SK-N-SH (cell line): ENCODE measurements at regions not wholly inside any gene's neighbourhood (a gene's known extent, or its start where the extent isn't known, plus 50 kb on each side); places are given as distances from the start of the nearest gene placed in this dataset.

Experiments
- CTCF ChIA-PET: fragments of 300-600, 350-600 bp; formaldehyde crosslinking; extraction: SDS; loops from one replicate; lab custom pipeline; 2021; lab: Yijun Ruan, JAX
- POLR2A ChIA-PET: fragments of 350-600 bp; sonication (Branson Sonifier 250); formaldehyde crosslinking; extraction: SDS; loops from one replicate; lab custom pipeline; 2020; ENCODE audit warnings: antibody characterized with exemption, inconsistent platforms; lab: Yijun Ruan, JAX
- DNase-seq: peaks from one replicate; pipeline ENCODE4 v3.0.0; 2012
- H2AFZ ChIP-seq: fragments of 200-600 bp; sonication (generic); 2 replicates; pipeline ENCODE4 v1.8.1; 2016; ENCODE audit warnings: antibody characterized with exemption, mild to moderate bottlenecking, low read depth
- H3F3A ChIP-seq: fragments of 200-600 bp; sonication (generic); replicated peaks from 2 replicates; pipeline ENCODE3; 2016; ENCODE audit warnings: antibody characterized with exemption, mild to moderate bottlenecking; ENCODE audit not compliant: insufficient read depth
- H3K27ac ChIP-seq, 2 experiments: fragments of 200-500 bp in 1 of 2; fragments of 200-600 bp in 1 of 2; sonication (Bioruptor generic) in 1 of 2; sonication (generic), shearing (Covaris generic) in 1 of 2; 2 replicates each; pipeline versions ENCODE4 v1.5.1 to v1.6.1; 2014 to 2016; ENCODE audit warnings: low read depth in 2 of 2, inconsistent platforms in 1 of 2, low read length in 1 of 2, mild to moderate bottlenecking in 1 of 2, mixed read lengths in 1 of 2
- H3K27me3 ChIP-seq: fragments of 200-600 bp; sonication (generic), shearing (Covaris generic); 2 replicates; pipeline ENCODE4 v1.6.1; 2016; ENCODE audit warnings: mixed run types; ENCODE audit not compliant: insufficient read depth
- H3K36me3 ChIP-seq, 2 experiments: fragments of 200-500 bp in 1 of 2; fragments of 200-600 bp in 1 of 2; sonication (Bioruptor generic) in 1 of 2; sonication (generic) in 1 of 2; replicated peaks in 1 of 2; 2 replicates each; pipeline versions ENCODE3 to v1.5.1; 2014 to 2016; ENCODE audit warnings: low read length in 1 of 2, mild to moderate bottlenecking in 1 of 2; ENCODE audit not compliant: insufficient read depth in 2 of 2, control insufficient read depth in 1 of 2
- H3K4me1 ChIP-seq, 2 experiments: fragments of 200-500 bp in 1 of 2; fragments of 200-600 bp in 1 of 2; sonication (Bioruptor generic) in 1 of 2; sonication (generic), shearing (Covaris generic) in 1 of 2; 2 replicates each; pipeline versions ENCODE4 v1.5.1 to v1.6.1; 2014 to 2016; ENCODE audit warnings: low read depth in 1 of 2, low read length in 1 of 2, mixed run types in 1 of 2; ENCODE audit not compliant: insufficient read depth in 2 of 2, control insufficient read depth in 1 of 2
- H3K4me2 ChIP-seq: fragments of 200-600 bp; sonication (generic), shearing (Covaris generic); 2 replicates; pipeline ENCODE4 v1.6.1; 2017; ENCODE audit warnings: mixed run types
- H3K4me3 ChIP-seq, 2 experiments: fragments of 200-500 bp in 1 of 2; fragments of 200-600 bp in 1 of 2; sonication (Bioruptor generic) in 1 of 2; sonication (generic), shearing (Covaris generic) in 1 of 2; 2 replicates each; pipeline versions ENCODE4 v1.5.1 to v1.8.1; 2014 to 2016; ENCODE audit warnings: low read depth in 2 of 2, inconsistent platforms in 1 of 2, low read length in 1 of 2, mild to moderate bottlenecking in 1 of 2, mixed read lengths in 1 of 2, moderate library complexity in 1 of 2
- H3K79me2 ChIP-seq: fragments of 200-600 bp; sonication (generic); 2 replicates; pipeline ENCODE4 v1.8.1; 2017; ENCODE audit warnings: mild to moderate bottlenecking; ENCODE audit not compliant: insufficient read depth
- H3K9ac ChIP-seq: fragments of 200-600 bp; sonication (generic); 2 replicates; pipeline ENCODE4 v1.6.1; 2017; ENCODE audit warnings: mixed run types
- H3K9me2 ChIP-seq: fragments of 200-600 bp; sonication (generic); 2 replicates; pipeline ENCODE4 v1.6.1; 2017; ENCODE audit warnings: mixed run types
- H3K9me3 ChIP-seq: fragments of 200-600 bp; sonication (generic); 2 replicates; pipeline ENCODE4 v1.6.1; 2017; ENCODE audit warnings: mixed run types, mild to moderate bottlenecking, moderate library complexity
- H4K20me1 ChIP-seq: fragments of 200-600 bp; sonication (generic); 2 replicates; pipeline ENCODE4 v1.6.1; 2017; ENCODE audit warnings: mild to moderate bottlenecking, mixed run types; ENCODE audit not compliant: insufficient read depth
- CHD2 ChIP-seq: fragments of 150-350 bp; IDR thresholded peaks from 2 replicates; pipeline ENCODE4 v1.6.1; 2018; ENCODE audit warnings: low read length; ENCODE audit not compliant: partially characterized antibody
- ELF1 ChIP-seq: IDR thresholded peaks from 2 replicates; pipeline ENCODE4 v1.4.0; 2012
- FOSL2 ChIP-seq: IDR thresholded peaks from 2 replicates; pipeline ENCODE4 v1.4.0; 2012; ENCODE audit warnings: low read depth, mild to moderate bottlenecking, moderate library complexity, borderline replicate concordance
- FOXJ3 ChIP-seq: sonication (generic); formaldehyde crosslinking; IDR thresholded peaks from 2 replicates; pipeline ENCODE4 v1.5.1; 2020; ENCODE audit warnings: mild to moderate bottlenecking, missing genetic modification reagents
- FOXM1 ChIP-seq: IDR thresholded peaks from 2 replicates; pipeline ENCODE4 v1.4.0; 2012; ENCODE audit warnings: low read depth, mild to moderate bottlenecking
- GATA2 ChIP-seq: sonication (generic); formaldehyde crosslinking; IDR thresholded peaks from 2 replicates; pipeline ENCODE4 v1.5.0; 2020; ENCODE audit warnings: mild to moderate bottlenecking, missing genetic modification reagents
- JUND ChIP-seq: IDR thresholded peaks from 2 replicates; pipeline ENCODE4 v1.4.0; 2012
- MEF2A ChIP-seq: IDR thresholded peaks from 2 replicates; pipeline ENCODE4 v1.4.0; 2012; ENCODE audit warnings: low read depth, borderline replicate concordance
- MXI1 ChIP-seq: IDR thresholded peaks from 2 replicates; pipeline ENCODE4 v1.6.1; 2012; ENCODE audit warnings: mild to moderate bottlenecking, low read depth, low read length, improper control_type of control experiment
- NRF1 ChIP-seq: IDR thresholded peaks from 2 replicates; pipeline ENCODE4 v1.6.1; 2012; ENCODE audit warnings: low read depth, mild to moderate bottlenecking, low read length
- POLR2AphosphoS5 ChIP-seq: IDR thresholded peaks from 2 replicates; pipeline ENCODE4 v1.6.1; 2012; ENCODE audit warnings: low read depth, low read length
- RAD21 ChIP-seq: IDR thresholded peaks from 2 replicates; pipeline ENCODE4 v1.6.1; 2012; ENCODE audit warnings: mild to moderate bottlenecking, low read length
- RCOR1 ChIP-seq: fragments of 150-350 bp; IDR thresholded peaks from 2 replicates; pipeline ENCODE4 v1.6.1; 2017; ENCODE audit warnings: antibody characterized with exemption, low read length
- RFX5 ChIP-seq: IDR thresholded peaks from 2 replicates; pipeline ENCODE4 v1.6.1; 2012; ENCODE audit warnings: mild to moderate bottlenecking, improper control_type of control experiment, low read length
- TAF1 ChIP-seq: IDR thresholded peaks from 2 replicates; pipeline ENCODE4 v1.6.1; 2012; ENCODE audit warnings: low read depth, mild to moderate bottlenecking, low read length, moderate library complexity, borderline replicate concordance
- TCF12 ChIP-seq: IDR thresholded peaks from 2 replicates; pipeline ENCODE4 v1.4.0; 2012
- YY1 ChIP-seq: IDR thresholded peaks from 2 replicates; pipeline ENCODE4 v1.4.0; 2012; ENCODE audit warnings: low read depth, mild to moderate bottlenecking
- WGBS: methylation state at CpG from one replicate; pipeline ENCODE4 v1.1.6; 2017; ENCODE audit warnings: low lambda C conversion rate; 5-methylcytosine and 5-hydroxymethylcytosine counted together
- TF ChIP-seq, protein P1 (sequence below): fragments of 150-350 bp; IDR thresholded peaks from 2 replicates; pipeline ENCODE4 v1.6.1; 2017; ENCODE audit warnings: antibody characterized with exemption, low read length, low read depth, borderline replicate concordance
- TF ChIP-seq, protein P2 (sequence below): IDR thresholded peaks from 2 replicates; pipeline ENCODE4; 2012
- TF ChIP-seq, protein P3 (sequence below): fragments of 200-600 bp; sonication (generic); IDR thresholded peaks from 2 replicates; pipeline ENCODE4 v1.6.1; 2017; ENCODE audit warnings: antibody characterized with exemption, mild to moderate bottlenecking, moderate library complexity

DNA sequence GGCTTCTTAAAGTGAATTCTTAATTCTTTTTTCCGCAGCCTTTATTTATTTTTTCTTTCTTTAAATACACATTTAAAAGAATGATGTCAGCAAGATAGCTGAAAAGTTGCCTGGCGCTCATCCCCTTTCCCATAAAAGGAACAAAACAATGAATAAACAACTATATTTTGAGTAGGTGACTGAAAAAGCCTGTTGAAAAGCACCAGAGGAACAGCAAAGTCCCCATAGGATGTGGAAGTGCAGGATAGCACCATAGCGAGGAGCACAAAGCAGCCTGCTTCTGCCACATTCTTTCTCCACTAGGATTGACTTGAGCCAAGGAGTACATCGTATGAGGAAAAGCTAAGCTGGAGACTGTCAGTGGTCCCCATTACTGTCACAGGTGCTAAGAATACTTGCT is 754.9 kb downstream of the SQOR start:
- DNase-seq = no peak
- H3K27ac ChIP-seq = no peak overlapping the region
- no peak overlapping the region for H3K4me3 ChIP-seq
- H3K36me3 ChIP-seq = no peaks in the 10 kb centered on the region
- CTCF ChIA-PET = no interaction called here
- no peaks in the 10 kb centered on the region for H3K27me3 ChIP-seq
- POLR2A ChIA-PET = no interaction called here
- no peaks in the 10 kb centered on the region for H3K9me3 ChIP-seq
- 47% methylated on average over 4 of the region's 4 CpGs for WGBS
- no peaks in the 10 kb centered on the region for H3F3A ChIP-seq
- H3K4me2 ChIP-seq = no peak overlapping the region
- no peak overlapping the region for H2AFZ ChIP-seq
- H3K9ac ChIP-seq = no peak overlapping the region
- no peaks in the 10 kb centered on the region for H4K20me1 ChIP-seq
- TF ChIP-seq, protein P1, sequence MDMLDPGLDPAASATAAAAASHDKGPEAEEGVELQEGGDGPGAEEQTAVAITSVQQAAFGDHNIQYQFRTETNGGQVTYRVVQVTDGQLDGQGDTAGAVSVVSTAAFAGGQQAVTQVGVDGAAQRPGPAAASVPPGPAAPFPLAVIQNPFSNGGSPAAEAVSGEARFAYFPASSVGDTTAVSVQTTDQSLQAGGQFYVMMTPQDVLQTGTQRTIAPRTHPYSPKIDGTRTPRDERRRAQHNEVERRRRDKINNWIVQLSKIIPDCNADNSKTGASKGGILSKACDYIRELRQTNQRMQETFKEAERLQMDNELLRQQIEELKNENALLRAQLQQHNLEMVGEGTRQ = no peak
- TF ChIP-seq RFX5 (no peak), POLR2AphosphoS5 (no peak), YY1 (no peak), RCOR1 (no peak), MXI1 (no peak), CHD2 (no peak), RAD21 (no peak), JUND (no peak), FOSL2 (no peak), TAF1 (no peak), FOXM1 (no peak), NRF1 (no peak), FOXJ3 (CRISPR knock-in tag) (no peak), ELF1 (no peak), GATA2 (CRISPR knock-in tag) (no peak), MEF2A (no peak), TCF12 (no peak)
- TF ChIP-seq, protein P2, sequence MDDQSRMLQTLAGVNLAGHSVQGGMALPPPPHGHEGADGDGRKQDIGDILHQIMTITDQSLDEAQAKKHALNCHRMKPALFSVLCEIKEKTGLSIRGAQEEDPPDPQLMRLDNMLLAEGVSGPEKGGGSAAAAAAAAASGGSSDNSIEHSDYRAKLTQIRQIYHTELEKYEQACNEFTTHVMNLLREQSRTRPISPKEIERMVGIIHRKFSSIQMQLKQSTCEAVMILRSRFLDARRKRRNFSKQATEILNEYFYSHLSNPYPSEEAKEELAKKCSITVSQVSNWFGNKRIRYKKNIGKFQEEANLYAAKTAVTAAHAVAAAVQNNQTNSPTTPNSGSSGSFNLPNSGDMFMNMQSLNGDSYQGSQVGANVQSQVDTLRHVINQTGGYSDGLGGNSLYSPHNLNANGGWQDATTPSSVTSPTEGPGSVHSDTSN = no peak
- TF ChIP-seq, protein P3, sequence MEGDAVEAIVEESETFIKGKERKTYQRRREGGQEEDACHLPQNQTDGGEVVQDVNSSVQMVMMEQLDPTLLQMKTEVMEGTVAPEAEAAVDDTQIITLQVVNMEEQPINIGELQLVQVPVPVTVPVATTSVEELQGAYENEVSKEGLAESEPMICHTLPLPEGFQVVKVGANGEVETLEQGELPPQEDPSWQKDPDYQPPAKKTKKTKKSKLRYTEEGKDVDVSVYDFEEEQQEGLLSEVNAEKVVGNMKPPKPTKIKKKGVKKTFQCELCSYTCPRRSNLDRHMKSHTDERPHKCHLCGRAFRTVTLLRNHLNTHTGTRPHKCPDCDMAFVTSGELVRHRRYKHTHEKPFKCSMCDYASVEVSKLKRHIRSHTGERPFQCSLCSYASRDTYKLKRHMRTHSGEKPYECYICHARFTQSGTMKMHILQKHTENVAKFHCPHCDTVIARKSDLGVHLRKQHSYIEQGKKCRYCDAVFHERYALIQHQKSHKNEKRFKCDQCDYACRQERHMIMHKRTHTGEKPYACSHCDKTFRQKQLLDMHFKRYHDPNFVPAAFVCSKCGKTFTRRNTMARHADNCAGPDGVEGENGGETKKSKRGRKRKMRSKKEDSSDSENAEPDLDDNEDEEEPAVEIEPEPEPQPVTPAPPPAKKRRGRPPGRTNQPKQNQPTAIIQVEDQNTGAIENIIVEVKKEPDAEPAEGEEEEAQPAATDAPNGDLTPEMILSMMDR = no peak
- TF ChIP-seq, all 33 proteins: peak for 0
- peaks cover 0 to 1% of the 10 kb centered on the region in 2 experiments; a peak in 1 of 4 replicates for H3K4me1 ChIP-seq
- H3K9me2 ChIP-seq = no peaks in the 10 kb centered on the region
- H3K79me2 ChIP-seq = no peaks in the 10 kb centered on the region
